DND-41 (cell line): ENCODE measurements at regions not wholly inside any gene's neighbourhood (a gene's known extent, or its start where the extent isn't known, plus 50 kb on each side); places are given as distances from the start of the nearest gene placed in this dataset.

Experiments used
- ATAC-seq: fragments of 200-7000 bp; cut with Tn5 transposase; 3 replicates; pipeline ENCODE4 v1.9.1; 2021; ENCODE audit warnings: low read depth; ENCODE audit not compliant: insufficient read depth
- DNase-seq: peaks from one replicate; pipeline ENCODE4 v3.0.0-alpha.2; 2020
- H2AFZ ChIP-seq: 2 replicates; pipeline ENCODE4 v1.6.0; 2012; ENCODE audit warnings: low read depth, low read length
- H3K27ac ChIP-seq: 2 replicates; pipeline ENCODE4 v1.5.1; 2012; ENCODE audit warnings: low read length, inconsistent platforms
- H3K27me3 ChIP-seq: fragments of 200-600 bp; sonication (generic); 2 replicates; pipeline ENCODE4 v1.6.0; 2012; ENCODE audit warnings: low read length, mild to moderate bottlenecking, inconsistent platforms; ENCODE audit not compliant: insufficient read depth, poor library complexity
- H3K36me3 ChIP-seq: 2 replicates; pipeline ENCODE4 v1.5.1; 2012; ENCODE audit warnings: low read length, inconsistent platforms; ENCODE audit not compliant: insufficient read depth
- H3K4me1 ChIP-seq: 2 replicates; pipeline ENCODE4 v1.5.1; 2012; ENCODE audit warnings: mild to moderate bottlenecking, low read length; ENCODE audit not compliant: insufficient read depth
- H3K4me2 ChIP-seq: 2 replicates; pipeline ENCODE4 v1.6.0; 2012; ENCODE audit warnings: mild to moderate bottlenecking, moderate library complexity, low read length, inconsistent platforms; ENCODE audit not compliant: insufficient read depth
- H3K4me3 ChIP-seq, 2 experiments: fragments of 200-600 bp in 1 of 2; shearing (Covaris generic) in 1 of 2; 2 replicates each; pipeline ENCODE4 v1.5.1; 2012 to 2016; ENCODE audit warnings: inconsistent platforms in 2 of 2, low read length in 2 of 2, mild to moderate bottlenecking in 2 of 2, low read depth in 1 of 2, moderate library complexity in 1 of 2
- H3K79me2 ChIP-seq: 2 replicates; pipeline ENCODE4 v1.6.0; 2012; ENCODE audit warnings: low read length, inconsistent platforms; ENCODE audit not compliant: insufficient read depth
- H3K9ac ChIP-seq: 2 replicates; pipeline ENCODE4 v1.6.0; 2012; ENCODE audit warnings: low read depth, mild to moderate bottlenecking, inconsistent platforms, low read length, moderate library complexity
- H3K9me3 ChIP-seq: 2 replicates; pipeline ENCODE4 v1.5.1; 2012; ENCODE audit warnings: low read length, moderate library complexity, mild to moderate bottlenecking, inconsistent platforms; ENCODE audit not compliant: insufficient read depth, severe bottlenecking
- H4K20me1 ChIP-seq: 2 replicates; pipeline ENCODE4 v1.6.0; 2012; ENCODE audit warnings: low read length; ENCODE audit not compliant: insufficient read depth
- CTCF ChIP-seq: IDR thresholded peaks from 2 replicates; pipeline ENCODE4 v1.5.1; 2012; ENCODE audit warnings: borderline replicate concordance, low read length, moderate library complexity, mild to moderate bottlenecking; ENCODE audit not compliant: poor library complexity, severe bottlenecking; ENCODE audit errors: extremely low read depth
- EZH2 ChIP-seq: IDR thresholded peaks from 3 replicates; pipeline ENCODE4 v1.6.1; 2012; ENCODE audit warnings: borderline replicate concordance, low read depth, mild to moderate bottlenecking, moderate library complexity, low read length, inconsistent platforms; ENCODE audit not compliant: severe bottlenecking

DNA sequence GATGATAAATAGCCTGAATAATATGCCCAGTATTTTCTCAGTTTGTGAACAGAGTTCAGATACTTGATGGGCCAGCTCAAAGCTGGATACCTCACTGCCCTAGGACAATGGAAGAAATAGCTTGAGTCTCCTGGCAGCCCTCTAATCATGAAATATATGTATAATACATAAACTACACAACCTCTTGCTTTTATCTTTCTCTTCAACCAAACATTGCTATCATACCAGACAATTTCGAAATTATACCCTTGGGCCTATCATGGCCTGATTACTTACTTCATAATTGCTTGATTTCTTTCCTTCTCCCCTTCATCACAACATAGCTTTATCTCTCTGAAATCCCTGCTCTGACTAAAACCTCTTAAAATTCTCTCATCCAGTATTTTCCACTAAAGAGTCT, 1144.9 kb upstream of the C9orf72 start:
- H3K4me2 ChIP-seq = no peak overlapping the region
- H3K27me3 ChIP-seq = no peaks in the 10 kb centered on the region
- no peak for TF ChIP-seq EZH2
- TF ChIP-seq CTCF = no peak
- H3K9ac ChIP-seq = no peak overlapping the region
- no peak overlapping the region for H3K27ac ChIP-seq
- no peak overlapping the region for H2AFZ ChIP-seq
- no peaks in the 10 kb centered on the region for H3K9me3 ChIP-seq
- no peak for ATAC-seq
- H3K36me3 ChIP-seq = no peaks in the 10 kb centered on the region
- H3K79me2 ChIP-seq = no peaks in the 10 kb centered on the region
- no peak overlapping the region for H3K4me3 ChIP-seq
- H3K4me1 ChIP-seq = no peaks in the 10 kb centered on the region
- no peak for DNase-seq
- H4K20me1 ChIP-seq = no peaks in the 10 kb centered on the region

DNA sequence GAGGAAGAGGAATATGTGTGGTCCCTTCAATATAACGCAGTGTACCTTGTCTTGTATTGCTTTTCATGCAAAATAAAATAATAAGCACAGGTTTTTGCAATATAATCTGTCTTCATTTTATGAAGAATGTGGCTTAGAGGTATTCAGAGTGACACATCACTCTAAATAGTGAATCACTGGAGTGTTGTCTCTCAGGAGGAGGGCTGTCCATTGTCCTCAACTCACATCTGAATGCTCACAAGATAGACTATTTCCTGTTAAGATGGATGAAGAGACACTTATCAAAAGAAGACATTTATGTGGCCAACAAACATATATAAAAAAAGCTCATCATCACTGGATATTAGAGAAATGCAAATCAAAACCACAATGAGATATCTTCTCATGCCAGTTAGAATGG, 1147.5 kb upstream of the C9orf72 start:
- TF ChIP-seq CTCF = no peak
- no peak for TF ChIP-seq EZH2
- no peak for ATAC-seq
- H4K20me1 ChIP-seq = no peaks in the 10 kb centered on the region
- DNase-seq = no peak
- no peak overlapping the region for H3K27ac ChIP-seq
- H3K9me3 ChIP-seq = no peaks in the 10 kb centered on the region
- no peaks in the 10 kb centered on the region for H3K36me3 ChIP-seq
- no peak overlapping the region for H3K9ac ChIP-seq
- H3K4me2 ChIP-seq = no peak overlapping the region
- no peak overlapping the region for H3K4me3 ChIP-seq
- H3K27me3 ChIP-seq = no peaks in the 10 kb centered on the region
- no peak overlapping the region for H2AFZ ChIP-seq
- H3K79me2 ChIP-seq = no peaks in the 10 kb centered on the region
- H3K4me1 ChIP-seq = no peaks in the 10 kb centered on the region

DNA sequence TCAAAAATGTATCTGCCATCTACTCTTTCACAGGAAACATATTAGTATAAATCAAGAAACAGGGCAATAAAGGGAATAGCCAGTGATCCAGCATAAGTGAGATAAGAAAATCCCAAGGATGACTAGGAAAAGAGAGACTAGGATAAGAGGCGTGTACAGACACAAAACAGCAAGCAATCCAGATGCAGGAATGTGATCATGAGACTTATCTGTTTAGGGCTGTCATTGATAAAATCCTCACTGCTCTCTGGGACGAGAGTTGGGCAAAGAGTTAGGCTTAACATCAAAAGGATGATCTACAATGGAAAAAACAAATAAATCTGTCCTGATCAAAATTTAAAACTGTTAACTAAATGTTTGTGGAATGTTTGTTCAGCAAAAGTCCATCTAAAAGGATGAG, 1156.8 kb upstream of the C9orf72 start:
- Histone ChIP-seq H4K20me1 (no peaks in the 10 kb centered on the region), H3K79me2 (no peaks in the 10 kb centered on the region), H3K27me3 (no peaks in the 10 kb centered on the region), H3K27ac (no peak overlapping the region), H3K36me3 (no peaks in the 10 kb centered on the region), H3K9ac (no peak overlapping the region), H3K4me1 (no peaks in the 10 kb centered on the region), H3K4me3 (no peak overlapping the region), H3K9me3 (no peaks in the 10 kb centered on the region), H3K4me2 (no peak overlapping the region), H2AFZ (no peak overlapping the region)
- TF ChIP-seq EZH2 = no peak
- TF ChIP-seq CTCF = no peak
- ATAC-seq = no peak
- DNase-seq = no peak

DNA sequence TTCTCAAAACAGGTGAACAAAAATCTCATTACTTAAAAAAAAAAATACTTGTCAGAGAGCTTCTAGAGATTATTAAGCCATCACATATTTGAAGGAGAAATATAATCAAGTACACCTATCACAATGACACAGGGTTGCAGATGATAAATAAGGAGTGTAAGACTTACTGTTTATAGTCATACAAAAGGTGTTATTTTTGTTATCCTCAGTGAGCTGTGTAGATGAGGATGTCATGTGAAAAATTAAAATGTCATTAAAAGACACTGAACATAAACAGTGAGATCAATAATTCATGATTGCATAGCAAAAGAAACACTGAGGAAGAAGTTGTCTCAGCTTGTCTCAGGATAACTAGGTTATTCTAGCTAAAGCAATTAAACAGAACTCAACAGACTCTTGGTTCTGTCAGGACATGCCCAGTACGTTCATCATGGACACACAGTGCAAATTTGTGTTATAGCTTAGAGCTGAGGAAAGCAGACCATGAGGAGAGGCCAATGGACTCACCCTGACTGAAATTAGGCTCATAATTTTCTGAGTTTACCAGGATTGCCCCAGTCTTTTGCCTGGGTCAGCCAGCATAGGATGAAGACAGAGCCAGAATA, 1162.6 kb upstream of the C9orf72 start:
- Histone ChIP-seq H3K4me1 (no peaks in the 10 kb centered on the region), H3K79me2 (no peaks in the 10 kb centered on the region), H3K9me3 (no peaks in the 10 kb centered on the region), H3K36me3 (no peaks in the 10 kb centered on the region), H3K4me3 (no peak overlapping the region), H3K9ac (no peak overlapping the region), H2AFZ (no peak overlapping the region), H4K20me1 (no peaks in the 10 kb centered on the region), H3K4me2 (no peak overlapping the region), H3K27me3 (no peaks in the 10 kb centered on the region), H3K27ac (no peak overlapping the region)
- no peak for TF ChIP-seq EZH2
- no peak for TF ChIP-seq CTCF
- DNase-seq (no peak), ATAC-seq (no peak)
